IPS-20b (cell line): ENCODE measurements at regions not wholly inside any gene's neighbourhood (a gene's known extent, or its start where the extent isn't known, plus 50 kb on each side); places are given as distances from the start of the nearest gene placed in this dataset.

Experiments used
- H3K27ac ChIP-seq: one replicate; pipeline ENCODE4 v1.5.1; 2013; ENCODE audit warnings: low read length
- H3K27me3 ChIP-seq: 2 replicates; pipeline ENCODE4 v1.6.1; 2013; ENCODE audit warnings: mild to moderate bottlenecking, low read length, inconsistent platforms; ENCODE audit not compliant: insufficient read depth
- H3K36me3 ChIP-seq: 2 replicates; pipeline ENCODE4 v1.6.1; 2013; ENCODE audit warnings: low read depth, mild to moderate bottlenecking, inconsistent platforms, low read length, moderate library complexity; ENCODE audit not compliant: insufficient read depth
- H3K4me1 ChIP-seq: 2 replicates; pipeline ENCODE4 v1.6.1; 2013; ENCODE audit warnings: mild to moderate bottlenecking, control low read depth, inconsistent platforms, low read length, moderate library complexity; ENCODE audit not compliant: insufficient read depth
- H3K4me3 ChIP-seq: 2 replicates; pipeline ENCODE4 v1.5.1; 2013; ENCODE audit warnings: mild to moderate bottlenecking, low read length, inconsistent platforms
- H3K9ac ChIP-seq: 2 replicates; pipeline ENCODE4 v1.6.1; 2013; ENCODE audit warnings: low read depth, mild to moderate bottlenecking, inconsistent platforms, low read length, moderate library complexity
- H3K9me3 ChIP-seq: 2 replicates; pipeline ENCODE4 v1.6.1; 2013; ENCODE audit warnings: mild to moderate bottlenecking, low read depth, low read length, inconsistent platforms; ENCODE audit not compliant: insufficient read depth

- H3K27me3 ChIP-seq, result no peaks in the 10 kb centered on the region
- no peak overlapping the region for H3K9ac ChIP-seq
- no peaks in the 10 kb centered on the region for H3K4me1 ChIP-seq
- no peaks in the 10 kb centered on the region for H3K36me3 ChIP-seq
- H3K4me3 ChIP-seq, result no peak overlapping the region
- H3K27ac ChIP-seq, result no peak overlapping the region
- no peaks in the 10 kb centered on the region for H3K9me3 ChIP-seq
Observed at GRCh38 chr3:102025606-102026270, 176.4 kb downstream of the NFKBIZ start.

DNA sequence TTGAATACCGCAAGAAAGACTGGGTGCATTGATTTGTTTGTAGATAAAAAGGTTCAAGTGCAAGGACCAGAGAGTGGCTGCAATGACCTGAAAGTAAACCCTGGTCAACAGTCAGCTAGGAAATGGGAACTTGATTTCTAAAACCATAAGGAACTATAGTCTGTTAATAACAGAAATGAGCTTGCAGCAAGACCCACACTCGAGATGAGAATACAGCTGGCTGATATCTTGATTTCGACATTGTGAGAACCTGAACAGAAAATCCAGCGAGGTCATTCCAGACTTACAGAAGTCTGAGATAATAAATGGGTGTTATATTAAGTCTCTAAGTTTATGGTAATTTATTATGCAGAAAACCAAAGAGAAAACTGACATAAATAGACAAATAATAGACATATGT is 177.3 kb downstream of the NFKBIZ start:
- Histone ChIP-seq H3K4me1 (no peaks in the 10 kb centered on the region), H3K27me3 (no peaks in the 10 kb centered on the region), H3K4me3 (no peak overlapping the region), H3K9ac (no peak overlapping the region), H3K36me3 (no peaks in the 10 kb centered on the region), H3K27ac (no peak overlapping the region), H3K9me3 (no peaks in the 10 kb centered on the region)

DNA sequence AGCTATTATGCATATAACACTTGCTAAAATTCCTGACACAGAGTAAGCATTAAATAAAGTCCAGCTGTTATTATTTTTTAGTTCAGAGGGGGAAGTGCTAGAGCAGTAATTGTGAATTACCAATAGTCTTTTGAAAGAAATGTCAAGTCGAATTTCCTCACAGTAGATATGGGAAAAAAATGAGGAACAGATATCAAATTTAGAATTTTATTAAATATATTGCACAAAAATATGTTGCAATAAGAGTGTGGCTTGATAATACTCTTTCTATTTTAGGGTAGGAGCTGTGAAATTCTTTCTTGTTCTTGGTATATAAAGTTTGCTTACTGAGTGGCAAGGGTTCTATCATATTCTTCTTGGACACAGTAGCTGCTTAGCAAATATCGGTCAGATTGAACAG is 181.3 kb downstream of the NFKBIZ start:
- no peak overlapping the region for H3K4me3 ChIP-seq
- H3K9me3 ChIP-seq, result no peaks in the 10 kb centered on the region
- no peak overlapping the region for H3K9ac ChIP-seq
- H3K4me1 ChIP-seq, result no peaks in the 10 kb centered on the region
- H3K27ac ChIP-seq, result no peak overlapping the region
- no peaks in the 10 kb centered on the region for H3K36me3 ChIP-seq
- no peaks in the 10 kb centered on the region for H3K27me3 ChIP-seq

DNA sequence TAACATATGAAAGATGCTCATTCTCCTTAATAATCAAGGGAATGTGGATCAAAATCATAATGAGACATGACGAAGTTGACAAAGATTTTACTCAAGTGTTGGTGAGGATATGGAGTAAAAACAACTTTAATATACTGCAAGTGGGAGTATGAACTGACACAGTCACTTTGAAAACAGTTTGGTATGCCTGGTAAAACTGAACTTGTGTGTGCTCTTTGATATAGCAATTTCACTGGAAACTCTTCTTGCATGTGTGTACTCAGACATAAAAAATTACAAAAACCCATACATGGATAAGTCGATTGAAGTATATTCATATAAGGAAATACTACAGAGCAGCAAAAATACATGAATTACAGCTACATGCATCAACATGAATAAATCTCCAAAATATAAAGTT is 182.5 kb downstream of the NFKBIZ start:
- Histone ChIP-seq H3K9ac (no peak overlapping the region), H3K4me1 (no peaks in the 10 kb centered on the region), H3K4me3 (no peak overlapping the region), H3K36me3 (no peaks in the 10 kb centered on the region), H3K27ac (no peak overlapping the region), H3K27me3 (no peaks in the 10 kb centered on the region), H3K9me3 (no peaks in the 10 kb centered on the region)

- Histone ChIP-seq H3K9ac (no peak overlapping the region), H3K9me3 (no peaks in the 10 kb centered on the region), H3K4me1 (no peaks in the 10 kb centered on the region), H3K27me3 (no peaks in the 10 kb centered on the region), H3K4me3 (no peak overlapping the region), H3K36me3 (no peaks in the 10 kb centered on the region), H3K27ac (no peak overlapping the region)
Observed at GRCh38 chr3:102032491-102033383, 183.4 kb downstream of the NFKBIZ start.

GRCh38 chr3:102034639-102035451 is 185.5 kb downstream of the NFKBIZ start:
- Histone ChIP-seq H3K27ac (no peak overlapping the region), H3K36me3 (no peaks in the 10 kb centered on the region), H3K9me3 (peaks cover 7% of the 10 kb centered on the region), H3K4me1 (no peaks in the 10 kb centered on the region), H3K4me3 (no peak overlapping the region), H3K27me3 (no peaks in the 10 kb centered on the region), H3K9ac (no peak overlapping the region)

DNA sequence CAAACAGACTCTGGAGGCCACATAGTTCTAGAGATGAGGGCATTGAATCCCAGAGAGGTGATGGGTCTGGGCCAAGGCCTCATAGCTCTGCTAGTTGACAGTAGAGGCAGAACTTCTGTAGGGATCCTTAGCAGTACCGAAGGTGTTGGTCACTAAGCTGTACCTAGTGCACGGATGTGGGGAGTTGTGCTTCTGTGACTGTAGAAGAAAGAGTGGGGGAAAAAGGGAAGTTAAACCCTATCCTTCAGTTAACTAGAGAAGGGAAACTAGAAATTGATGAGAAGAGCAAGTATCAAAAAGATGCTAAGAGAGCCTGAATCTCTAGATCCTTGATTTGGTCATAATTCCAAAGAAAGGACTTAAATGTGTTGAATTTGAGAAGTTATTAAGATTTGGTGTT is 186.7 kb downstream of the NFKBIZ start:
- Histone ChIP-seq H3K4me1 (no peaks in the 10 kb centered on the region), H3K27ac (no peak overlapping the region), H3K9ac (no peak overlapping the region)

DNA sequence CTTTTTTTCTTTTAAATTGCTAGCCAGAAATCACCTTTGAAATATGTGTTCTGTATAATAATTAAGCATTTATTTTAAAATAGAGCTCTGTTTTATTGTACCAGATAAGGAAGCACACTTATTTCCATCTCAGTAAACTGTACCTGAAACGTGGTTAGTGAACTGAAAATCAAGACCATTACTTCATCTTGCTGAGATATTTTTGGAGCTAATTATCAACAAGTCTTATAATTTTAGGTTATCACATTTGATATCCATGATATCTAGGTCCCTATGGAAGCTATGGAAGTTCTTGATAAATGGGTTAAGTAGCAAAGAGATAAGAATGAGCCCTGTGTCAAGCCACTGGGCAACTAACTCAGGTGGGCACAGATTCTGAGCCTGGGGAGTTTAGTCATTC is 187.2 kb downstream of the NFKBIZ start:
- Histone ChIP-seq H3K27me3 (no peaks in the 10 kb centered on the region), H3K9me3 (peaks cover 12% of the 10 kb centered on the region), H3K9ac (no peak overlapping the region), H3K4me1 (no peaks in the 10 kb centered on the region), H3K27ac (no peak overlapping the region), H3K36me3 (no peaks in the 10 kb centered on the region), H3K4me3 (no peak overlapping the region)

More for the DNA sequence above, 186.7 kb downstream of the NFKBIZ start:
- Histone ChIP-seq H3K4me3 (no peak overlapping the region), H3K27me3 (no peaks in the 10 kb centered on the region), H3K9me3 (peaks cover 12% of the 10 kb centered on the region), H3K36me3 (no peaks in the 10 kb centered on the region)

DNA sequence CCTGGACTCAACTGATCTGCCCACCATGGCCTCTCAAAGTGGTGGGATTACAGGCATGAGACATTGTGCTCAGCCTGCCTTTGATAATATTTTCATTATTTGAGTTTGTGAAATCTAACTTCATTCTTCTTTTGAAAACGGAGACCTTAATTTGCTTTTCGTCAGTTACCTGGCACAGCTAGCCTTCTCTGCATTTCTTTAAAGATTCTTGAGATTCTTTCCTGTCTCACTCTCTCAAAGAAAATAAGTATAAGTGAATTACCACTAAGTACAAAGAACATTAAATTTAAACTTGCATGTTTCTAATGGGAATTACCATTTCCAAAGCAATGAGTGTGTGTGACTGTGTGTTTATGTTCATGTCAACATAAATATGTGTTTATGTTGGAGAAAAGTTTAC is 187.9 kb downstream of the NFKBIZ start:
- Histone ChIP-seq H3K4me3 (no peak overlapping the region), H3K27ac (no peak overlapping the region), H3K36me3 (no peaks in the 10 kb centered on the region), H3K9me3 (peaks cover 12% of the 10 kb centered on the region), H3K27me3 (no peaks in the 10 kb centered on the region), H3K4me1 (no peaks in the 10 kb centered on the region), H3K9ac (no peak overlapping the region)

- H3K9ac ChIP-seq, result no peak overlapping the region
Observed at GRCh38 chr3:102037791-102038190, 188.5 kb downstream of the NFKBIZ start.

GRCh38 chr3:102038477-102039142 is 189.3 kb downstream of the NFKBIZ start:
- no peak overlapping the region for H3K27ac ChIP-seq
- no peaks in the 10 kb centered on the region for H3K4me1 ChIP-seq
- peaks cover 12% of the 10 kb centered on the region for H3K9me3 ChIP-seq
- no peaks in the 10 kb centered on the region for H3K27me3 ChIP-seq
- H3K9ac ChIP-seq, result no peak overlapping the region
- no peaks in the 10 kb centered on the region for H3K36me3 ChIP-seq
- H3K4me3 ChIP-seq, result no peak overlapping the region

More at GRCh38 chr3:102037791-102038190, 188.5 kb downstream of the NFKBIZ start:
- no peak overlapping the region for H3K27ac ChIP-seq
- no peaks in the 10 kb centered on the region for H3K27me3 ChIP-seq
- no peaks in the 10 kb centered on the region for H3K4me1 ChIP-seq
- no peak overlapping the region for H3K4me3 ChIP-seq
- peaks cover 12% of the 10 kb centered on the region for H3K9me3 ChIP-seq
- H3K36me3 ChIP-seq, result no peaks in the 10 kb centered on the region
